Caki2 (cell line): ENCODE measurements at regions not wholly inside any gene's neighbourhood (a gene's known extent, or its start where the extent isn't known, plus 50 kb on each side); places are given as distances from the start of the nearest gene placed in this dataset.

Experiments used
- DNase-seq: peaks from one replicate; pipeline ENCODE4 v3.0.0-alpha.2; 2015; ENCODE audit warnings: low read depth
- in situ Hi-C: cut with HindIII; loops from 2 replicates; pipeline ENCODE4 v1.10.0; 2016; ENCODE audit warnings: low sequenced_read_pairs, low pct_unique_long_range_greater_than_20kb, mixed read lengths

GRCh38 chr14:98234208-98234607 lies 1037.8 kb downstream of the BCL11B start:
- in situ Hi-C loops: no loop called here
- DNase-seq: no peak

GRCh38 chr14:98236314-98236713 lies 1035.7 kb downstream of the BCL11B start:
- in situ Hi-C loops: no loop called here
- DNase-seq: no peak

- no peak for DNase-seq
- in situ Hi-C loops: no loop called here
Measured at GRCh38 chr14:98237939-98238338, 1034.1 kb downstream of the BCL11B start.

- in situ Hi-C loops: no loop called here
- no peak for DNase-seq
Measured at GRCh38 chr14:98240376-98240775, 1031.6 kb downstream of the BCL11B start.

GRCh38 chr14:98242903-98243302 lies 1029.1 kb downstream of the BCL11B start:
- in situ Hi-C loops: no loop called here
- DNase-seq: no peak

GRCh38 chr14:98243332-98243731 lies 1028.7 kb downstream of the BCL11B start:
- no peak for DNase-seq
- in situ Hi-C loops: no loop called here

- in situ Hi-C loops: no loop called here
Measured at GRCh38 chr14:98244162-98244948, 1027.6 kb downstream of the BCL11B start.

GRCh38 chr14:98244966-98245569 lies 1026.9 kb downstream of the BCL11B start:
- in situ Hi-C loops: no loop called here
- DNase-seq: no peak

More at GRCh38 chr14:98244162-98244948, 1027.6 kb downstream of the BCL11B start:
- no peak for DNase-seq

GRCh38 chr14:98249057-98249456 lies 1022.9 kb downstream of the BCL11B start:
- in situ Hi-C loops: no loop called here
- no peak for DNase-seq

GRCh38 chr14:98249476-98249875 lies 1022.5 kb downstream of the BCL11B start:
- in situ Hi-C loops: no loop called here

GRCh38 chr14:98252820-98253219 lies 1019.2 kb downstream of the BCL11B start:
- in situ Hi-C loops: no loop called here
- no peak for DNase-seq

More at GRCh38 chr14:98249476-98249875, 1022.5 kb downstream of the BCL11B start:
- no peak for DNase-seq

- in situ Hi-C loops: no loop called here
- no peak for DNase-seq
Measured at GRCh38 chr14:98259881-98260280, 1012.1 kb downstream of the BCL11B start.

- DNase-seq: no peak
- in situ Hi-C loops: no loop called here
Measured at GRCh38 chr14:98262566-98262965, 1009.4 kb downstream of the BCL11B start.

GRCh38 chr14:98269533-98269932 lies 1002.5 kb downstream of the BCL11B start:
- in situ Hi-C loops: no loop called here
- no peak for DNase-seq

- no peak for DNase-seq
- in situ Hi-C loops: no loop called here
Measured at GRCh38 chr14:98270201-98270600, 1001.8 kb downstream of the BCL11B start.

- in situ Hi-C loops: no loop called here
- DNase-seq: no peak
Measured at GRCh38 chr14:98274596-98274995, 997.4 kb downstream of the BCL11B start.

- DNase-seq: no peak
- in situ Hi-C loops: no loop called here
Measured at GRCh38 chr14:98278800-98279199, 993.2 kb downstream of the BCL11B start.

- DNase-seq: no peak
- in situ Hi-C loops: no loop called here
Measured at GRCh38 chr14:98280436-98280835, 991.6 kb downstream of the BCL11B start.

GRCh38 chr14:98288825-98289224 lies 983.2 kb downstream of the BCL11B start:
- in situ Hi-C loops: no loop called here
- no peak for DNase-seq

GRCh38 chr14:98290596-98290995 lies 981.4 kb downstream of the BCL11B start:
- in situ Hi-C loops: no loop called here
- DNase-seq: no peak
